Small intestine (tissue), 7 donors: ENCODE measurements at regions not wholly inside any gene's neighbourhood (a gene's known extent, or its start where the extent isn't known, plus 50 kb on each side); places are given as distances from the start of the nearest gene placed in this dataset.
"Not testable (repeated sequence)": the region's sequence is repeated elsewhere in the genome, so short reads cannot be mapped to it uniquely, and the experiment has no call there.

Experiments used
- DNase-seq, 2 donors: peaks; one replicate each; pipeline versions ENCODE4 v3.0.0 to v3.0.0-alpha.2; 2013
- FAIRE-seq: peaks from 2 replicates; lab custom pipeline; 2012; peaks lifted over from hg19 to GRCh38; lab: Jason Lieb, UNC
- H3K27ac ChIP-seq, 3 donors: one replicate each; pipeline ENCODE4 v1.5.1; 2013; ENCODE audit warnings: low read length in 2 of 3, mild to moderate bottlenecking in 2 of 3, control low read depth in 1 of 3, inconsistent platforms in 1 of 3, low read depth in 1 of 3, moderate library complexity in 1 of 3
- H3K27me3 ChIP-seq, 3 donors: one replicate each; pipeline ENCODE4 v1.6.1; 2013; ENCODE audit warnings: low read length in 3 of 3, inconsistent platforms in 1 of 3; ENCODE audit not compliant: control insufficient read depth in 3 of 3, insufficient read depth in 3 of 3
- H3K36me3 ChIP-seq, 3 donors: one replicate each; pipeline ENCODE4 v1.6.1; 2013; ENCODE audit warnings: low read length in 3 of 3, inconsistent platforms in 1 of 3, low read depth in 1 of 3, mild to moderate bottlenecking in 1 of 3, moderate library complexity in 1 of 3; ENCODE audit not compliant: control insufficient read depth in 3 of 3, insufficient read depth in 2 of 3
- H3K4me1 ChIP-seq, 3 donors: one replicate each; pipeline ENCODE4 v1.6.1; 2013; ENCODE audit warnings: low read length in 2 of 3, inconsistent platforms in 1 of 3, low read depth in 1 of 3, mild to moderate bottlenecking in 1 of 3, moderate library complexity in 1 of 3; ENCODE audit not compliant: control insufficient read depth in 3 of 3, insufficient read depth in 2 of 3
- H3K4me3 ChIP-seq, 3 donors: one replicate each; pipeline ENCODE4 v1.5.1; 2013; ENCODE audit warnings: low read length in 3 of 3, control low read depth in 1 of 3, inconsistent platforms in 1 of 3, low read depth in 1 of 3, mild to moderate bottlenecking in 1 of 3, moderate library complexity in 1 of 3
- H3K9me3 ChIP-seq, 2 donors: one replicate each; pipeline ENCODE4 v1.6.1; 2013; ENCODE audit warnings: low read depth in 1 of 2, low read length in 1 of 2; ENCODE audit not compliant: control insufficient read depth in 2 of 2, insufficient read depth in 1 of 2
- WGBS, 3 donors: extraction: QIAGEN DNeasy Blood & Tissue Kit; methylation state at CpG; one replicate each; pipeline ENCODE4 v1.1.7; 2013; 5-methylcytosine and 5-hydroxymethylcytosine counted together
- donor health status: healthy with polysubstance abuse.
- donor health status: control.
- donor health status: control.
- donor health status: Bipolar disorder and iron deficiency.
- donor health status: healthy.

DNA sequence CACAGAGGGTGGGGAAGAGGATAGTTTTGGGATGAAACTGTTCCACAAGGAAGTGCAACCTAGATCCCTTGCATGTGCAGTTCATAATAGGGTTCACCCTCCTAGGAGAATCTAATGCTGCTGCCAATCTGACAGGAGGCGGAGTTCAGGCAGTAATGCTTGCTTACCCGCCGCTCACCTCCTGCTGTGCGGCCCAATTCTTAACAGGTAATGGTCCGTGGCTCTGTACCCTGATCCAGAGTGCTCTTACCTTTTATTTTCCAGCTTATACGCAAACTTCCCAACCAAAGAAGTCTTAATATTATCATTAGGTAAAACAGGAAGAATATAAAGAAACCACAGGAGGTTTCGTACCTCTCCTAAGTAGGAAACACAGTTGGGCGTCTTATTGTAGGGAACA, 82.7 kb upstream of the CD302 start:
- DNase-seq (no peak), FAIRE-seq (no peak)
- Histone ChIP-seq H3K36me3 (peaks cover 6 to 16% (median 11%) of the 10 kb centered on the region in 3 donors), H3K27me3 (no peaks in the 10 kb centered on the region), H3K4me1 (no peaks in the 10 kb centered on the region), H3K9me3 (no peaks in the 10 kb centered on the region), H3K27ac (no peak overlapping the region), H3K4me3 (no peak overlapping the region)
- WGBS, 3 donors = 96 to 98% (median 97%) methylated on average over 8 of the region's 8 CpGs

DNA sequence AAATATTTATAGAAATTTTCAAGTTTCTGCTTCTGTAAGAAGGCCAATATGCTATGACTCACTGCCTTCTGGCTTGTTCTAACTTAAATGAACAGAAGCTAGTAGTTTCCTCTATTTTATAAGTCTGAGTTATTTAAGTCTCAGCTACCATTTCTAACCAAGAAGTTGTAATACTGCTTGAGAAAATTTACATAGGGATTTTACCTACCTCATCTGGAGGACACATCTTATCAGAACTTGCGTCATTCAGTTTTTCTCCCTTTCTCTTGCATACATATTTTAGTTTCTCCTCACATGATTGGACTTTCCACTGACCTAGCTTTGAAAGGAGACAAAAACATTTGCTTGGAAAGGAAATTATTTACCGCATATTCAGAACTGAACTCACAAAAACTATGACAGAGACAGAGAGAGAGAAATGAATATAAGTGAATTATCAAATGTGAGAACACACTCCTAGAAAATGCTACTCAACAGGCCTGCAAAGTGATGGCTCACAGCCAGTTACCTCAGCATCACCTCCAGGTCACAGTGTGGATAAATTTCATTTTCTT, 81.1 kb upstream of the CD302 start:
- Histone ChIP-seq H3K36me3 (peaks cover 4 to 14% (median 9%) of the 10 kb centered on the region in 3 donors), H3K9me3 (no peaks in the 10 kb centered on the region), H3K4me3 (no peak overlapping the region), H3K27ac (no peak overlapping the region), H3K4me1 (no peaks in the 10 kb centered on the region), H3K27me3 (no peaks in the 10 kb centered on the region)
- 75 to 94% (median 84%) methylated on average over 2 of the region's 2 CpGs for WGBS, 3 donors
- DNase-seq (no peak), FAIRE-seq (no peak)

DNA sequence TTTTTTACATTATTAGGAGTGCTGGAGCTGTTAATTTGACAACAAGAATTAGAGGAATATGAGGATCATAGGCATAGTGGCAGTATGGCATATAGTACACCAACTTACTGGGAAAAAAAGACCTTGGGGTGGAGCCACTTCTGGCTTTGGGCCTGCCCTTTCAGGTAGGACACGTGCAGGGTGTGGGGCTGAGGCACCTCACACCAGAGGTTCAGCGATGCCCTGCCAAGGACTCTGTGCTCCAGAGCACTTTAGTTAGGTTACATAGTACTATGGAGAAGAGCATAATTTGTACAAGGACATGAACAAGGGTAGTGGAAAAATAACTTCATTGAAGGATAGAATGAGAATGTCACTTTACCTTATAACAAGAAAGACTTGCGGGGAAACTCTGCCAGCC, 77.1 kb upstream of the CD302 start:
- Histone ChIP-seq H3K4me1 (no peaks in the 10 kb centered on the region), H3K27me3 (no peaks in the 10 kb centered on the region), H3K36me3 (peaks cover 3 to 22% (median 15%) of the 10 kb centered on the region in 3 donors), H3K9me3 (no peaks in the 10 kb centered on the region), H3K27ac (no peak overlapping the region), H3K4me3 (no peak overlapping the region)
- WGBS, 3 donors = 68 to 85% (median 79%) methylated on average over 3 of the region's 3 CpGs
- FAIRE-seq (no peak), DNase-seq (peak in 1 of 2 donors; percentile 20)

DNA sequence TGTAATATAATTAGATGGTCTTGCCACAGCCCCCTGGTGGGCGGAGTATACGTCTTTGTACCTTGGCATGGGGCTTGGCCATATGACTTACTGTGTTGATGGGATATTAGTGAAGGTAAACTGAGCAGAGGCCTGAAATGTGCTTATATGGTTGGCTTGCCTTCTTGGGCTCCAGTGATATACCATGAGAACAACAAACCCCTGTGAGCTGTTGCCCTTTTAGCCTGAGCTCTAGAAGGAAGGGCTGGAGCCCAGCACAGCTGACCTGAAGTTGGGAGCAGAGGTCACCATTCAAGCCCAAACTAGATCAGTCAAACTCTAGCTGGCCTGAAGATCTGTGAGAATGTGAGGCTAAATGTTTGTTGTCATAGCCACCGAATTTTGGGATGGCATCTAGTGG, 75.2 kb upstream of the CD302 start:
- no peak for DNase-seq
- Histone ChIP-seq H3K27ac (no peak overlapping the region), H3K4me1 (no peaks in the 10 kb centered on the region), H3K9me3 (no peaks in the 10 kb centered on the region), H3K27me3 (no peaks in the 10 kb centered on the region), H3K36me3 (peaks cover 3 to 23% (median 16%) of the 10 kb centered on the region in 3 donors), H3K4me3 (no peak overlapping the region)
- FAIRE-seq = no peak
- 56 to 64% (median 62%) methylated on average over 3 of the region's 3 CpGs for WGBS, 3 donors

DNA sequence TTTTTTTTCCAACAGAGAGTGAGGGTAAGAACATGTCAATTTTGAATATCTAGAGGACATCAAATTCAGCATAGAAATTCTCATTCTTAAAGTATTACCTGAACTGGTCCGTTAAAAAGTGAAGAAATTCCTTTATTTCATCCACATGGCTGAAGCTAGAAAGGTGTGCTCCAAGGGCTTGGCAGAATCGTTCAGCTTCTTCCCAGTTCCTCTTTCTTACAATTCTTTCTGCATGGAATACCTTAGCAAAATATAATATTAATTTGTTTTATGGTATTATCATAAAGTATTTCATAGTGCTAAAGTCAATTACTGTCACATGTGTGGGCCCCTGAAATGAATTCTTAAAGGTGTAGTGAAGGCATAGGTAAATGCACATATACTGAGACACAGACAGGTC, 74.3 kb upstream of the CD302 start:
- Histone ChIP-seq H3K36me3 (peaks cover 3 to 20% (median 16%) of the 10 kb centered on the region in 3 donors), H3K9me3 (no peaks in the 10 kb centered on the region), H3K4me1 (no peaks in the 10 kb centered on the region), H3K27ac (no peak overlapping the region), H3K27me3 (no peaks in the 10 kb centered on the region), H3K4me3 (no peak overlapping the region)
- WGBS, 3 donors = 89 to 94% (median 92%) methylated on average over 2 of the region's 2 CpGs
- FAIRE-seq (no peak), DNase-seq (no peak)

DNA sequence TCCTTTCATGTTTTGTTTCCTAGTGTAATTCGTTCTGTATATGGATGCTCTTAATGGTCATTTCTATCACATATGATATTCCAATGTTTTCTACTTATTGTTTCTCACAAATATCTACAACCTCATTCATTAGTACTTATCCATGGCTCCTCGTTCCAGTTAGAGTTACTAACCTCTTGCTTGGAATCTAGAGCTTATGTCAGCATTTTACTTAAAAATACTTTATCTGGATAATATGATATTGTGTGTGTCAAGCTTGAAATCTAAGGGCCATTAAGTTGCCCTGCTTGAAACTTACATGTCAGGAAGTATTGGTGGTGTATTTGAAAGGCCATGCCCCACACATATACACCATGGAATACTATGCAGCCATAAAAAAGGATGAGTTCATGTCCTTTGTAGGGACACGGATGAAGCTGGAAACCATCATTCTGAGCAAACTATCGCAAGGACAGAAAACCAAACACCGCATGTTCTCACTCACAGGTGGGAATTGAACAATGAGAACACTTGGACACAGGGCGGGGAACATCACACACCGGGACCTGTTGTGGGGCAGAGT, 70.7 kb upstream of the CD302 start:
- H3K36me3 ChIP-seq = peaks cover 0 to 20% (median 14%) of the 10 kb centered on the region in 3 donors
- DNase-seq, H3K27me3 ChIP-seq, H3K27ac ChIP-seq, H3K4me1 ChIP-seq, H3K9me3 ChIP-seq, FAIRE-seq, H3K4me3 ChIP-seq: not testable (repeated sequence)
- WGBS, 3 donors = 85 to 97% (median 95%) methylated on average over 5 of the region's 7 CpGs

DNA sequence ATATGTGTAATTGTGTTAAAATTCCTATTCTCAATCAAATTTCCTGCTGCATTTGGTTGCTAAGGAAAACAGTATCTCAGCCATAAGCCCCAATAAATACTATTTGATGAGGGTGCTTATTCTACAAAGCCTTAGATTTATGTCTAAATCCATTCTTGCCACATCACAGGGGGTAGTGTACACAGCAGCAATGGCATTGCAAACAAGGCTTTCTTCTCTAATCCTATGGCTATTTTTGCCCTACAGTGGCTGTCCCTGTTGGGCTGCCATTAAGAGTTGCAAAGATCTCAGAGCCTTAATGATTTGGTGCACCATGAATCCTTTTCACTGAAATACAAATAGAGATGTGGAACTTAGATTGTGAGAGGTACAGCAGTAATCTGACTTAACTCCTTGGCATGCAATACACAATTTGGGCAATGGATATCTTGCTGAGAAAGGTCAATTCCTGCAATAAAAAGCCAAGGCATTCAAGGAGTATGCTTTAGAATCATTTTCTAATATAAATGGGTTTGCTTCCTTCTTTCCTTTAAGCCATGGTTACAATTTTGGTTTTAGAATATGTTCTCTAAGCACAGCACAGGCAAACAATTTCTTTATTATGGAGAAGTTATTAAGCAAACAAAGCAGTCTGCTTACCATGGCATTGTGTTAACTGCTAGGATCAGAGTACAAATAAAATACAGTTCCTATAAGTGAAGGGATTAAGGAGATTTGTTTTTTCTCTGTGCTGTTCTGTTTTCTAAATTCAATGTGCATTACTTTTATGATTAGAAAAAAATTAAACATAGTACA, 69.8 kb upstream of the CD302 start:
- Histone ChIP-seq H3K27ac (no peak overlapping the region), H3K9me3 (no peaks in the 10 kb centered on the region), H3K4me1 (no peaks in the 10 kb centered on the region), H3K4me3 (no peak overlapping the region), H3K27me3 (no peaks in the 10 kb centered on the region), H3K36me3 (peaks cover 0 to 16% (median 10%) of the 10 kb centered on the region in 3 donors)
- FAIRE-seq (no peak), DNase-seq (no peak)

DNA sequence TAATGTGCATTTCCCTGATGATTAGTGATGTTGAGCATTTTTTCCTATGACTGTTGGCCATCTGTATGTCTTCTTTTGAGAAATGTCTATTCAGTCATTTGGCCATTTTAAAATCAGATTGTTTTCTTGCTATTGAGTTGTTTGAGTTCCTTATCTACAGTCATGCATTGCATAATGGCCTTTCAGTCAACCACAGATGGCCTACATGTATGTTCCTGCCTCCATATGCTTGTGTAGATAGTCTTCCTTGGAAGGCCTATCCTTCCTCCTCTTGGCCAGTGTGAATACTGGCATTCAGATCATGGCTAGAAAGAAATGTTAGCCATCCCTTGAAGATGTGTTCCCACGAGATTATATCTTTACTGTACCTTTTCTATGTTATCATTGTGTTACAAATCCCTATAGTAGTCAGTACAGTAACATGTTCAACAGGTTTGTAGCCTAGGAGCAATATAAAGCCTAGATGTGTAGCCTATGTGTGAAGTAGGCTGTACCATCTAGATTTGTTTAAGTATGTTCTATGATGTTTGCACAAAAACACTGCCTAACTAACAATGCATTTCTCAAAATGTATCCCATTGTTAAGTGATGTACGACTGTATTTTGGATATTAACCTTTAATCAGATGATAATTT, 65.6 kb upstream of the CD302 start:
- Histone ChIP-seq H3K27me3 (no peaks in the 10 kb centered on the region), H3K9me3 (no peaks in the 10 kb centered on the region), H3K36me3 (peaks cover 0 to 6% (median 0%) of the 10 kb centered on the region in 3 donors), H3K27ac (no peak overlapping the region), H3K4me1 (no peaks in the 10 kb centered on the region), H3K4me3 (no peak overlapping the region)
- no peak for FAIRE-seq
- WGBS, 3 donors = 66 to 90% (median 78%) methylated on average over 2 of the region's 2 CpGs
- no peak for DNase-seq
